Occipital lobe (tissue), 1 donor: ENCODE measurements at regions not wholly inside any gene's neighbourhood (a gene's known extent, or its start where the extent isn't known, plus 50 kb on each side); places are given as distances from the start of the nearest gene placed in this dataset.

Source experiments
- DNase-seq: peaks from one replicate; lab custom pipeline; 2025; lab: John Stamatoyannopoulos, UW

GRCh38 chr12:107976331-107976730, 152.8 kb upstream of the WSCD2 start:
- DNase-seq, result no peak

DNA sequence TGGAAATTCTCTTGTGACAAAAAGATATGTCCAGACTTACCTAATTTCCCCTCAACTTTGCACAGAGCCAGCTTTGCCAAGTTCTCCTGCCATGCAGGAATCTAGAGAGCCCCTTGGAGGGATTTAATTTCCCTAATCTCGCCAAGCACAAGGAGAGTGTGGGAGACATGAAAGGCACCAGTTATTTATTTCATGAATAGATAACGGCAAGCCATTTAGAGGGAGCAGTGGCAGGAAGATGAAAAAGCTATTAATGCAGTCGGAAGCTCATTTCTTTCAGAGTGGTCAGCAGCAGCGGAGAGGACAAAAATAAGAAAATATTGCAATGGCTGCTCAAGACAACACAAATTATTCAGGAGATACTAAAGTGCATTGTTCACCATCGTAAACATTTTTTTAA, 150.9 kb upstream of the WSCD2 start:
- DNase-seq, result no peak

DNA sequence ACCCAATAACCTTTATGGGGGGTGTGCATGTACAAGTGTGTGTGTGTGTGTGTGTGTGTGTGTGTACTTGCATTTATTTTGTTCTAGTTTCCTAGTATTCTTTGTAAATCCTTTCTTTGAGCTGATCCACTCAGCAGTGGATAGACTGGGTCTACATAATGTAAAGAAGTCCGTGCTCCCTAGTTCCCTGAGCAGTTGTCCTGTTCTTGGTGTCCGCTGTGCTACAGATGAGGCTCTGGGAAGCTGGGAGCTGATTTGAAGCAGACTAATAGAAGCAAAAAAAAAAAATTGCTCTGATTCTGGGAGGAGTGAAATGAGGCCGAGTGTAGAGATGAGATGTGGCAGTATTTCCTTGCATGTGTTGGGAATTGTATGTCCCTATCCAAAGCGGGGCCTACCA, 150.4 kb upstream of the WSCD2 start:
- DNase-seq, result no peak

- no peak for DNase-seq
Observed at GRCh38 chr12:107983756-107984472, 145.2 kb upstream of the WSCD2 start.

DNA sequence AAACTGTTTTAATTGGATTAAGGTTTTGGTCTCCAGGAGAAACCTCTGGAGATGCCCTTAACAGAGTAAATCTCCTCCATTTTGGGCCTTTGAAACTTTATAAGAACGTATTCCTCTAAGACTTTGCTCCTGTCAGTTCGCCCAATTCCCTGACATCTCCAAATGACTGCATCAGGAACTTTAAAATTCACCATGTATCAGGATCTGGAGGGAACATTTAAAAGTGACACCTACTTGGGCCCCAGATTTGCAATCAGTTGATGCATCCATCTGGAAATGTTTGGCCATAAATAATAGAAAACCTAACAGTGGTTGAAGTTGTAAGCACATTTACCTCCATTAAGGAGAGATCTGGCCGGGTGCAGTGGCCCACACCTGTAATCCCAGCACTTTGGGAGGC, 144.1 kb upstream of the WSCD2 start:
- DNase-seq, result no peak

DNA sequence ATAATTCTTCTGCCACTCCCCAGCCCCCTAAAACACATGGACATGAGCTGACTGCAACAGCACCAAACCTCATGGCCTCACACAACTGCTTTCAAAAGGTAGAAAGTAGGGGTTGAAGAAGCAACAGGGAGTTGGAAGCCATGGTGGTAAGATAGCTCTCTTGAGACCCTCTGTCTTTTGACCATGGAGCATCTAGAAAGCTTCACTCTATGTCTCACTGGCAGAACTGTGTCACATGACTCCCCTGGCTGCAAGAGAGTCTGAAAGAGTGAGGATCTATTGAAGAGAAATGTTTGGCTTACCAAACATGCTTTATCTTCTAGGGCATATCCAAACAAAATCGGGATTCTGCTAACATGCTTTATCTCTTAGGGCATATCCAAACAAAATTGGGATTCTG, 142.9 kb upstream of the WSCD2 start:
- no peak for DNase-seq

DNA sequence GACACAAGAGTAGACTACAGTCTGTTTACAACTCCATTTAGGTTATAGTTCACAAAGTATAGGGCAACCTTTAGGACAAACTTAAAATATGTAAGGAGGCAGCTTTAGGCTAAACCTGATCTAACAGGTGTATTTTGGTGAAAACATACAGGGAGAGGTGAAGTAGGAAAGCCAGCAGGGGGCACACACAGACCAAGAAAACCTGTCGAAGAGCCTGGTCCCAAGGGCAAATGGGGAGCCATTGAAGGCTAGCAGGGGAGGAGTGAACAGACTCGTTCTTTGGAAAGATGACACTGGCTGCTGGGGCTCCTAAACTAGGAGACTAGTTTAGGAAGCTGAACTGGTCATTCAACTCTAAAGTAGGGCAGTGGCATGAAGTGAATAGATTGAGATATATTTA, 138.8 kb upstream of the WSCD2 start:
- no peak for DNase-seq

DNA sequence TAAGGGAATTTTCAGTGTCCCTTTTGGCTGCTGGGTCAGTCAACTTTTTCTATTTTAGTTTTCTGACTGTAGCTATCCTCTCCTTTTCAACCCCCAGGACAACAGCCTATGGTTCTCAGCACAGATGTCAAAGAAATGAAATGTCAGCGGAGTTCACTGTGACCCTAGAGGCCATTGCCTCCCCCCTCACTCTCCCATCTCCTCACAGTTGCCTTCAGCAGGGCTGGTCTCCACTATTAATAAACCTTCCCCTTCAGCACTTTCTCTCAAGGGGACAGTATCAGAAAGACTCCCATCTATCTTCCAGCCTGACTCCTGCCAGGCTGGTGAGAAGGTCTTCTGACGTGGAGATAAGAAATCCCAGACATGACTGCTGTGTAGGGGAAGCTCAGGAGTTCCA, 137.1 kb upstream of the WSCD2 start:
- no peak for DNase-seq

- no peak for DNase-seq
Observed at GRCh38 chr12:107992870-107993451, 136.1 kb upstream of the WSCD2 start.

- no peak for DNase-seq
Observed at GRCh38 chr12:107998863-107999262, 130.2 kb upstream of the WSCD2 start.

- DNase-seq, result no peak
Observed at GRCh38 chr12:108000111-108000510, 129.0 kb upstream of the WSCD2 start.

DNA sequence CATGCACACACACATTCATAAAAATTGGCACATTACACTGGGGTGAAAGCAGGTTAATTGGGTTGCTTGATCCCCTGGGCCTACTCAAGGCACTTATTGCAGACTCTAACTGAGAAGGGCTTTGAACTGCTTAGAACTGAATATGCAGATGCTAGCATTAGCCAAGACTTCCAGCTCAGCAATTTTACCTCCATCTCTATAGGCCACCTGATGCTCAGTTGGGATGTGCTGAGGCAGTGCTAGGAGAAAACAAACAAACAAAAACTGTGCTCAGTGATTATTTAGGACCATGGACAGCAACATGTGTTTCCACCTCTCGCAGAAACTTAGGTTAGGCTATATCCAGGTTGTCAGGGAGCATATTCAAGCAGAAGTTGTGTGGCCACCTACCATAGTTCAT, 124.8 kb upstream of the WSCD2 start:
- no peak for DNase-seq

GRCh38 chr12:108008163-108008905, 120.8 kb upstream of the WSCD2 start:
- no peak for DNase-seq

GRCh38 chr12:108009442-108010070, 119.5 kb upstream of the WSCD2 start:
- no peak for DNase-seq

- no peak for DNase-seq
Observed at GRCh38 chr12:108016022-108016564, 113.0 kb upstream of the WSCD2 start.

- no peak for DNase-seq
Observed at GRCh38 chr12:108017472-108018057, 111.5 kb upstream of the WSCD2 start.

- DNase-seq, result no peak
Observed at GRCh38 chr12:108019862-108020261, 109.2 kb upstream of the WSCD2 start.

GRCh38 chr12:108021141-108021540, 107.9 kb upstream of the WSCD2 start:
- DNase-seq, result no peak

DNA sequence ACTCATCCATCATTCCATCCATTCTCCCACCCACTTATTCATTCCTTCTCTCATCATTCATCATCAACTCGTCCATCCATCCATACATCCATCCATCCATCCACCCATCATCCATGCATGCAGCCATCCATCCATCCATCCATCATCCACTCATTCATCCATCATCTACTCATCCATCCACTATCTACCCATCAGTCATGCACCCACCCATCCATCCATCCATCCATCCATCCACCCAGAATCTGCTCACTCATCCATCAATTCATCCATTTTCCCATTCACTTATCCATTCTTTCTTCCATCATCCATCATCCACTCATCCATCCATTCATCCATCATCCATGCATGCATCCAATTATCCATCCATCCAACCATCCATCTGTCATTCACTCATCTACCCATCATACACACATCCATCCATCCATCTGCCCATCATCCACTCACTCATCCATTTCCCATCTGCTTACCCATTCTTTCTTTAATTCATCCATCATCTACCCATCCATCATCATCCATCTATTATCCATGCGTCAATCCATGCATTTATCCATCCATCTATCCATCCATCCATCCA, 107.1 kb upstream of the WSCD2 start:
- DNase-seq, result no peak

DNA sequence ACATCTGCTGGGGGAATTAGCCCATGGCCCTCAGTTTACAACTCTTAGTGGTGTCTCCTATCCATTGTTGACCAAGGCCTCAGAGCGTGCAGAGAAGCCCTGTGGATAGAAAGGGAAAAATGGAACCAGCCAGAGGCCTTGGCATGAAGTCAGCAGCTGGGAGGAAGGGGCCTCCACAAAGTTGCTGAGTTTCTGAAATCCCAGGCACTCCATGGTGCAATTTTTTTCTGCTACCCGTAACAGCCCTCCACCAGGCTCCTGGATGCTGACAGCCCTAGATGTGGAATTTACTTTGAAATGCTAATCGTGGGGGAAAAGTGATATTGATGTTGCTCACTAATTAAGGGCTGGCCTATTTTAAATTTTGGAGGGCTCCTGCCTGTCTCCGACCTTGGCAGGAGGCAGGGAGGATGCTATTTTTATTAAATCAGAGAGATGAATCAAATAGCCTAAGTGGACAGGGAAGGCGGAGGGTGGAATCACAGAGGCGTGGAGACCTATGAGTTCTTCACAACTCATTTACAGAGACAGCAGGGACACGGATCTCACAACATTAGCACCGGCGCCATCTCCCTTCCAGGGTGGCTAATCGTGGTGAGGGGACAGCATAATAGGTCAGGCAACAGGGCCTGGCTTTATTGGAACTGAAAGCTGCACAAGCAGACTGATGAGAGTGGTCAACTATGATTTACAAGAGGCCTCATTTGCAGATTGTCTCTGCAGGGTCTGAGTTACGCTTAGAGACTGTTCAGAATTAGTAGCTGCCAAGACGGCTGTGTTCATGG, 99.8 kb upstream of the WSCD2 start:
- no peak for DNase-seq

DNA sequence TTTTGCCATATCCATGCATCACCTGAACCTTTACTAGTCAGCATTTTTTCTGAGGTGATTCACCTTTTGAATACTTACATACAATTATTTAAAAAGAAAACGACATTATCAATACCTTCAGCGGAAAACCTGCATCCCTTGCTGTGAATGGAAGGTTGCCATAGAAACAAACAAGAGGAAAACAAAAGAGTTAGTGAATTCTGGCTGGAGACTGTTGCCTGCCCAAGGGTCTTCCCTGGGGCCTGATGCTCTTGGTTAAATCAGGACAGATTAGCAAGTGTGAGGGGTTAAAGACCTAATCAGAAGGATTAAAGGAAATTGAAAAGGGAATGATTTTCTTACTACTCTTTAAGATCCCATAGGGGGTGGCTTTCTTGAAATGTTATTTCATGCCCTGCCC, 96.0 kb upstream of the WSCD2 start:
- DNase-seq, result no peak
